HG02840 (cell line): ENCODE measurements at regions not wholly inside any gene's neighbourhood (a gene's known extent, or its start where the extent isn't known, plus 50 kb on each side); places are given as distances from the start of the nearest gene placed in this dataset.
A peak's percentile ranks its signal among the peaks of the same experiment; 100 is the strongest.
"Not testable (repeated sequence)": the region's sequence is repeated elsewhere in the genome, so short reads cannot be mapped to it uniquely, and the experiment has no call there.

Experiments
- ATAC-seq: cut with Tn5 transposase; IDR thresholded peaks from one replicate; pipeline ENCODE4 v1.9.1; 2021; ENCODE audit warnings: mild to moderate bottlenecking, moderate library complexity, moderate number of reproducible peaks; ENCODE audit not compliant: unreplicated experiment, low FRiP score

DNA sequence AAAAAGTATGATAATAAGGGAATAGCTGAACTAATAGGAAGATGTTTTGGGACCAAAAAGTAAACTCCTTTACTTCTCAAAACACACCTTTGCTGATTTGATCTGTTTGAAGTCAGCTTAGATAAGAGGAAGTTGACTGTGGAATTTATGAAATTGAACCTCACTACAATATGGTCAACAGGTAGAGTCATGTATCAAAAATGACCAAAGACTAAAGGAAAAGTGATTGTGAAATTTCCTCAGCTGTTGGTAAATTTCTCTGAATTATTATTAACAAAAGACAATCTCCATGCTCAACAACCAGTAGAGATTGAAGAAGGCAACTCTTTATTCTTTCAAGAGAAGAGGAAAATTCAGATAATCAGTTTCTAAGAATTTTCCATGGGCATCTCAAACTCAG is 826.5 kb downstream of the KCNA4 start:
- no peak for ATAC-seq

DNA sequence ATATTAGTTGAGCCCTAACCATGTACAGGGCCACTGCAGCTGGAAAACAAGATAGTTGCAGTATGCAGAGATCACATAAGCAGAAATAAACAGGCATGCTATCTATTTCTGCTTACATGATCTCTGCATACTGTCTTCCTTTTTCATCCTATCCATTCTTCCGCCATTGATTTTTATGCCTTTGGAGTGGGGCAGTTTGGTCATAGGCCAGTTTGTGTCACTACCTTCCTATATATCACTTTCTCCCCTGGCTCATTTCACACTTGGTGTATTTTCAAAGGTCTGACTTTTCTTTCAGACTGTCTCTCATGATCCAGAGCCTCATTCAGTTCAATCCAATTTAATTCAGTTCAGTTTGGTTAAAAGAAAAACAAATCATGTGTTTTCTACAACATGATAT is 829.6 kb downstream of the KCNA4 start:
- no peak for ATAC-seq

DNA sequence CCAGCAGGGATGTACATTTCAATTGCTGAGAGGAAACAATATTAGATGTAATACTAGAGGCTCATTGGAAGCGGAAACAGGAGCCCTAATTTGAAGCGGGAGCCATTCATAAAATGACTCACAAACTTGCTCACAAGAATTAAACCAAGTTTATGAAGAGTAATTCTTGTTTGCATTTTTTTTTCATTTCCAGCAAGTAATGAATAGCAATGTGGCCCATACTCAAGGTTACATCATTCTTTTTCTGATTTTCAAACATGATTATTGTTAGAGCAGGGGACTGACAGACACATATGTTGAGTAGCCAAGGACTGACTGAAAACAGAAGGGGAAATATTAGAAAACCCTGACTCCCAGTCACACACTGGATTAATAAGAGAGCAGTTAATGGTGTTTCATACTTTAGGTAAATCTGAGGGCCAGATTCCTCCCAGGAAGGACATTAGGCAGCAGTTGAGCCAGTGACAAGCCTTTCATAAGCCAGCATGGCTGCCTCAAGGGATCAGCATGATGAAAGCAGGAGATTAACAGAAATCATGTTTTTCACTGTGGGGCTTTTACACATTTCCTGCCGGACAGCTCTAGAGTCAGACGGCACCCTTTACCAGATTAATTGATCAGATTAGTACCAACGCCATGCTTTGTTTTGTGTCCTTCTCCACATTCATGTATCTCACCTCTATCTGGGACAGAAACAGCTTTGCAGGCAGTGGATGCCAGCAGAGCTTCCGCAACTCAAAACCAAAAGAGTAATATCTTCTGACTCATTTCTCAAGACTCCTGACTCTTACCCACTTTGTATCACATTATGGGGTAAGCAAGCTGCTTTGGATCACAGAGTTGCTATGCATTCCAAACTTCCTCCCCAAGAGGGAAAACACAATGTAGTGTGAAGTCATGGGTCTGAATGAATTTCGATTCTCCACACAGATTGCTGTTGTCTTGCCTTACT is 831.6 kb downstream of the KCNA4 start:
- no peak for ATAC-seq

DNA sequence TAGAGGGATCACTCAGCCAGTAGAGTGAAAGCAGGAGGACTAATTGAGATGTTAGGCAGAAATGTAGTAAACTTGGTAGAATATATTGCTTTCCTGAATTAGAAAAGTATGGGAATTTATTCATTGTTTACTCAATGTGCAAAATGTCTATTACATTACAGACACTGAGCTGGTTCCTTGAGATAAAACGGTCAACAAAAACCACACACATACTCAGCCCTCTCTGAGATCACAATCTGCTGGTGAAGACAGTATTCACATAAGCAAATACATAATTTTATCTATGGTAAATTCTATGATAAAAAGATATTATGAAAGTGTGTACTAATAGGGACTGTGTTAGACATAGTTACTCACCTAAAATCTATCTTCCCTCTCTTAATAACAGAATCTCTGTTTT is 833.5 kb downstream of the KCNA4 start:
- no peak for ATAC-seq

DNA sequence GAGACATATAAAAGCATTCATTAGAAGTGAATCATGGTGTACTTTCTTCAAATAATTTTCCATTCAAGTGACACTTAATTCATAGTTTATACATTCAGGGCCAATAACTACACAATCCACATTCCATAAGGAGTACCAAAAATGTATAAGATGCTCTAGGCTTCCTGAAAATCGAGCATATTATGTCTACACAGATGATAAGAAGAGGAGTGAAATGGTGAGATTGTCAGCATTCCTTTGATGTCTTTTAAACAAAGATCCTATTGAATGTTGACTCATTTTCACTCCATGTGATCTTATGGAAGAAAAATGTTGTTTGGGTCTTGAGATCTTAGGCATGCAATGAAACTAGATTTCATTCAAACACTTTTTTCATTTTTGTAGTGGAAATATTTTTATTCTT is 843.2 kb downstream of the KCNA4 start:
- ATAC-seq, result no peak

DNA sequence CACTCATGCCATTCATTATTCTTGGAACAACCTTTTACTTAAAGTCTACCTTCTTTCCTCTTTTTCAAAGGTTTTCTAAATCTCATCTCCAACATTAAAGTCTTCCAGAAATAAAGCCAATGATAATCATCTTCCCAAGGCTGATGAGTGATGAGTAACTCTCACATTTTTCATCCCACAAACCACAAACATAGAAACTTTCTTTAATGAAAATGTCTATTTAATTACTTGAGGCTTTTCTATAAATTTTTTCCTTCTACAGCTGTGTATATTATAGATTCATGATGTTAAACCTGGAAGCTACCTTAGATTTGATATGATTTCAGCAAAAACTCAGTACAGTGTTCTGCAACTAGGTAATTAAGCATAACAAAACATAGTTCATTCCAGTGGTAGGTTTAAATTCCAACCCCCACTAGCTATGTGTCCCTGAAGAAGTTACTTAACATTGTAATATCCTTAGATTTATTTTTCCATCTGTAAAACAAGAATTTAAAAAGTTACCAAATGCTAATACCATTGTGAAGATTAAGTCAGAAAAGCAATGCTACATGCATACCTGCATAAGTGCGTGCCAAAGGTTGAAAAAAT is 845.4 kb downstream of the KCNA4 start:
- no peak for ATAC-seq

DNA sequence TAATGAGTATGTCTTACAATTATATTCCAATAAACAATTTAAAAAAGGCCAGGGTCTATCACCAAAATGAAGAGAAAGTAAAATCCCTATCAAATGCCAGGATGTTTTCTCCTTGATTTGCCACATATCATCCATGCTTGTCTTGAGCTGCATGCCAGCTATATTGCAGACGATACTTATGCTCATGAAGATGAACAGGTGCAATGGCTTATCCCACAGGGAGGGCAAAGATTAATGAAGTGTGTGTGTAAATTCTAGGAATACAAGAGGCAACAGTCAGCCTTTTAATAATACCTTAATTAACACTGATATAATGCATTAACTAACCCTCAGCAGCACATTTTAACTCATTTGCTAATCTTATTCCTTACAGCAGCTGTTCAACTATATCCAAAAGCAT is 850.5 kb downstream of the KCNA4 start:
- no peak for ATAC-seq

DNA sequence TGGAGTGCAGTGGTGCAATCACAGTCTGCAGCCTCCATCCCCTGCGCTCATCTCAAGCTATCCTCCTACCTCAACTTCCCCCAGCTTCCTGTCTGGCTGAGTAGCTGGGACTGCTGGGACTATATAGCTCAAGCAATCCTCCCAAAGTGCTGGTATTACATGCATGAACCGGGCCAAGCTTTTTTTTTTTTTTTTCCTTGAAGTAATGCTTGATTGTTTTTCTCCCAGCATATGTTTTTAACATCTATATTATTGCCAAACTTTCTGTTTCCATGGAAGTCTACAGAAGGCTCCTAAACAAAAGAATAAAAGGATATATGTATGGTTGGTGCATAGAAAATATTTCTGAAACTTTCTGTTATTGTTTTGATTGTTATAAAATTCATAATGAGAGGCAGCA is 853.6 kb downstream of the KCNA4 start:
- ATAC-seq, result no peak

DNA sequence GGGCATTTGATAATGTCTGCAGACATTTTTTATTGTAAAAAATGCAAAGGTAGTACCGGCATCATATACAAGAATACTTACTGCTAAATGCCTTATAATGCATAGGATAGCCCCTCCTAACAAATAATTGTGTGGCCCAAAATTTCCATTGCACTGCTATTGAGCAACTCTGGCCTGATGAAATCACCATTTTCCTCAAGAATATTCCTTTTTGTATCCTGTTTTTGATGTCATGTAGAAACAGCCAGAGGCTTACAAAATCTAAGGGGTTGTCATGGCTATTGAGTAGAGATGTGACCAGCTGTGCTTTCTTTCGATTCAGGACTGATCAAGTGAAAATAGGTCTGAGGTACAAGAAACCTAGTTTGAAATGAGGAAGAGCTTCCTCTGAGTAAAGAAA is 854.3 kb downstream of the KCNA4 start:
- ATAC-seq, result no peak

DNA sequence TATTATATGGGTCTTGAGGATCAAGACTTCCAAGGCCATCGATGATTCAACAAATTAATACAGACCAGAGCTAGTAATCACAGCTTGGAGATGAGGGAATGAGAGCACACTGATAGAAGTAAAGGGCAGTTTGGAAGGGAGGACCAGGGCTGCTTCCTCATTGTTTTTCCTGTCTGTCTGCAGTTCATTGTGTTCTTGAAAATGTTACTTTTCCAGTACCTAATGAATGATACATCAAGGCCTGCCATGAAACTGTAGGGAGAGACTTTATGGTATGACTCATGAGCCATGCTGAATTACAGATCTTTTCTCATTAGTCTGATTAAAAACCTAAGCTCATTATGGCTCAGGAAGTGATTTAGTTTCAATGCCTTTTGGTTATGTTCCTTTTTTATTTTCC is 855.6 kb downstream of the KCNA4 start:
- ATAC-seq, result no peak

DNA sequence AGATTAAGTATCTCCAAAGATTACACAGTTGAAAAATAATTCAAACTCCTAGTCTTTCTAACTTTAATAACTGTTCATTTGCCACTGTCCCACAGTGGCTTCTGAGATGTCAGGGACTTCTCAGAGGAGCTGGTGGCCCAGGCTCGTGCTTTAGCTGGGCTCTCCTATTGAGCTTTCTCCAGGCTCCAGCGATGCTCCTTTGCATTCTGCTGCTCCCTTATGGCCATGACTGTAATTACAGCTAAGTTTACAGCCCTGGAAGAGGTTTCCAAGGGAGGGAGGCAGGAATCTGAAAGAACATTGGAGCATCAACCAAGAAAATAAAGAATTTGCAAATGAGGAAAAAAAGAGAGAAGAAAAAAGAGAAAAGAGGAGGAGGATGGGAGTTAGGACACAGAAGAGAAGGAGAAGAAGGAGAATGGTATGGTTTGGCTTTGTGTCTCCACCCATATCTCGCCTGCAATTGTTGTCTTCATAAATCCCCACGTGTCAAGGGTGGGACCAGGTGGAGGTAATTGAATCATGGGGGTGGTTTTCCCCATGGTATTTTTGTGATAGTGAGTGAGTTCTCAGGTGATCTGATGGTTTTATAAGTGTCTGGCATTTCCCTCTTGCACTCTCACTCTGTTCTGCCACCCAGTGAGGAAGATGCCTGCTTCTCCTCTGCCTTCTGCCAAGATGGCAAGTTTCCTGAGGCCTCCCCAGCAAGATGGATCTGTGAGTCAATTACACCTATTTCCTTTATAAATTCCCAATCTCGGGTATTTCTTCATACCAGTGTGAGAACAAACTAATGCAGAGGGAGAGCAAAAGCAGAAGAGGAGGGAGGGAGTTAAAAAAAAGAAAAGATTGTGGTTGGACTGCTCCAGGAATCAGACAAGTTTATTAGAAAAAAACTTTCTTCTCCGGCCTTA is 857.0 kb downstream of the KCNA4 start:
- ATAC-seq, result peak; percentile 71

DNA sequence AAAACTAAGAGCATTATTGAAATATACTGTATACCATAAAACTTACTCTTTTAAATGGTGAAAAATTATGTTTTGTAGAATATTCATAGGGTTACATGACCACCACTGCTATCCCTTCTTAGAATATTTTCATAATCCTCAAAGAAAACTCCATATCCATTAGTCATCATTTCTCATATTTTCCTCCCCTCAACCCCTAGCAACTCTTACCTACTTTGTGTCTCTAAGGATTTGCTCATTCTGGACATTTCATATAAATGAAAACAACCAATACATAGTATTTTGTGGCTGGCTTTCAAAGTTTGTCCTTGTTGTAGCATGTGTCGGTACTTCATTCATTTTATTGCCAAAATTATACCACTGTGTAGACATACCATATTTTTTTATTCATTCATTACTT is 863.8 kb downstream of the KCNA4 start:
- no peak for ATAC-seq

DNA sequence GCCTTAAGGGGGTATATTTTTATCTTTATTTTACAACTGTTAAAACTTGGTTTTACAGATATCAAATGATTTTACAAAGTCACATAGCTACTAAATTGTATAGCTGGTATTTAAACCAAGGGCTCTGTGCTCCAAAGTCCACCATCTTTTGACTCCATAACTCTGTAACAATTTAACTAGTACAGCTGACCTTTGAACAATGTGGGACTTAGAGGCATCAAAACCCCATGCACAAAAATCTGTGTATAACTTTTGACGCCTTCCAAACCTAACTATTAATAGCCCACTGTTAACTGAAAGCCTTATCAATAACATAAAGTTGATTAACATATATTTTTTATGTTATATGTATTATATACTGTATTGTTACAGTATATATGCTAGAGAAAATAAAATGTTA is 874.3 kb downstream of the KCNA4 start:
- ATAC-seq, result not testable (repeated sequence)

DNA sequence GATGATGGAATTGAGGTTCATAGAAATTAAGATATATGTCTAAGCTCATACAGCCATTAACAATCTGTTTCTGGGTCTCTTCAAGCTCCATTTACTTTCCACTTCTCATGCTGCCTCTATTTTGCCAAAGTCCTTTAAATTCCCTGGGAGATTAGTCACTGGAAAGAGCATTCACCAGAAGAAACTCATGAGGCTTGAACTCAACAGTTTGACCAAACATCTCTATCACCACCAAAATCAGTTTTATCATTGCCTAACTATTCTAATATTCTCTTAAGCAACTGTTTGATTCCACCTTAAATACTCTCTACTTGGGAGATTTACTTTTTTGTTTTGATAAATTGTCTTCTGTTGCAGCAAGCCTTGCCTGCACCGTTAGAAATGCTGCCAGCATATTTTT is 881.3 kb downstream of the KCNA4 start:
- ATAC-seq, result no peak

DNA sequence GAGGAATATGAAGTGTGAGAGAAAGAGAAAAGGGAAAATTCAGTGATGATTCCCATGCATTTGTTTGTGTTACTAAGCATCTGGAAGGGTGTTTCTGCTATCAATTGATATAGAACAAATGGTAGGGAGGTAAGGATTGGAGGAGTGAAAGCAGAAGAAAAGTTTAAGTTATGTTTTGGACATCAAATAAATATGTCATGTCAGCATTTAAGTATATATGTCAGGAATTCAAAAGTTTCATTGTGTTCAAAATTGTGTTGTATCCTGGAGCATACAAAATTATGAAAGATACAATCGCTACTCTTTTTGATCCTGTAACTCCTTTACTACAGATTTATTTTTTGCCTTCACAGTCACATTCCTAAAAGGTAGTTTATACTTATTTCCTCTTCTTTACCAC is 885.8 kb downstream of the KCNA4 start:
- no peak for ATAC-seq

DNA sequence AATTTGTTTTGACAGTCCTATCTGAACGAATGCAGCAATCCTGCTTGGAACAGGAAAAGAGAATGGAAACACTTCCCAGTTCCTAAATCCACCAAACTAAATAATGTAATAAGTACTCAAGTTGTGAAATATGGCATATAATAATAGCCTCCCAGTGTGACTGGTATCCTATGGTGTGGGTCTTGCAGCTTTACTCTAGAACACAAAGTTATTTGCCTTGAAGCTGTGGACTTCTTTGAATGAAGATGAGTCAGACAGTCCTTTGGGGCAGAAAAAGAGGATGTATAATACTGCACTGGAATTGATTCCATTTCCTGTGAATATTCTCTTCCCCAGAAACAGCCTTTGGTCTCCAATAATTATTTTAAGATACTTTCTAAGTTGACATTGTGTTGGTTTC is 887.0 kb downstream of the KCNA4 start:
- ATAC-seq, result no peak

DNA sequence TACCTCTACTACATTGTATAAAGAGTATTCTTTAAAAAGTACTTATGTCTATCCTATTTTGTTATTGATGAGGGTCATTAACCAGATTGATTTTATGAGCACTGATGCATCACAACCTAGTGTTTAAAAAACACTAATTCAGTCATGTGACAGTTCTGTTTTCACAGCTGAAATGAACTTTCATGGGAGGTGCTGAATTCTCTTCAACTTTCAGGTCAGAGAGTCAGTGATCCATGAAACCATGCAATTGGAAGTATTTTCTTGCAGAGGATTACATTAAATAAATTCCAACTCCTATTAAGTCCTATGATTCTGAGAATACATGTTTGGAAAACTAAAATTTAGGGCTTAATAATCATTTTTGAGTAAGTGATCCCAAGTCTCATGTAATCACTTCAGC is 889.4 kb downstream of the KCNA4 start:
- no peak for ATAC-seq

DNA sequence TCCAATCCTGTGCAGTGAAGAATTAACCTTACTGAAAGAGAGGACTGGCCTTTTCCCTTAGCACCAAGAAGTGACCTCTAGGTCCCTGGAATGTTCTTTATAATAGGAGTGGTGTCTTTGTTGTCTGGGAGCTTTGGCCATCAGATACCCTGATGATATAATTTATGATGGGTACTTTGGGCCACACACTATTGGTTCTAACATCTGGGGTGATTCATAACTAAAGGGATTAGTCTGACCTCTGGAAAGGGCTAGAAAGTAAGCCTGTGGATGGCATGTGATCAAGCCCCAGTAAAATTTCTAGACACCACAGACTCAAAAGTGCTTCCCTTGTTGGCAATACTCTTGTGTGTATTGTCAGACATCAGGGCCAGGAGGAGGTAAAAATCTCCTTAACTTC is 891.2 kb downstream of the KCNA4 start:
- ATAC-seq, result no peak

DNA sequence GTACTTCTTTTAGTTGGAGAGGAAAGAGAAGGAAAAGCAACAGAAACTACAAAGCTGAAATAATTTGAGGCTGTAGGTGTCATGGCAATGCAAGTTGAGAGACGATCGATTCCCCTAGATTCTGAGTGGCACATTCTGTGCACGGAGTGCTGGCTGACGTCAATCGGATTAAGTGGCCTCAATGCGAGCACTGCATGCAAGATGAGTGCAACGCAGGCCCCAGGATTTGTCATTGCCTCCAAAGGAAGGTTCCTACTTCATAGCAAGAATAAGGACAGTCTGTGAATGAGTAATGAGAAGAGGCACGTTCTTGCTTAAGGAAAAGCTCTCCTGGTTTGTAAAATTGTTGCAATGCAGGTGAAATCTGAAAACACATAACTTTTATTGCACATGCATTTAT is 892.4 kb downstream of the KCNA4 start:
- ATAC-seq, result no peak

DNA sequence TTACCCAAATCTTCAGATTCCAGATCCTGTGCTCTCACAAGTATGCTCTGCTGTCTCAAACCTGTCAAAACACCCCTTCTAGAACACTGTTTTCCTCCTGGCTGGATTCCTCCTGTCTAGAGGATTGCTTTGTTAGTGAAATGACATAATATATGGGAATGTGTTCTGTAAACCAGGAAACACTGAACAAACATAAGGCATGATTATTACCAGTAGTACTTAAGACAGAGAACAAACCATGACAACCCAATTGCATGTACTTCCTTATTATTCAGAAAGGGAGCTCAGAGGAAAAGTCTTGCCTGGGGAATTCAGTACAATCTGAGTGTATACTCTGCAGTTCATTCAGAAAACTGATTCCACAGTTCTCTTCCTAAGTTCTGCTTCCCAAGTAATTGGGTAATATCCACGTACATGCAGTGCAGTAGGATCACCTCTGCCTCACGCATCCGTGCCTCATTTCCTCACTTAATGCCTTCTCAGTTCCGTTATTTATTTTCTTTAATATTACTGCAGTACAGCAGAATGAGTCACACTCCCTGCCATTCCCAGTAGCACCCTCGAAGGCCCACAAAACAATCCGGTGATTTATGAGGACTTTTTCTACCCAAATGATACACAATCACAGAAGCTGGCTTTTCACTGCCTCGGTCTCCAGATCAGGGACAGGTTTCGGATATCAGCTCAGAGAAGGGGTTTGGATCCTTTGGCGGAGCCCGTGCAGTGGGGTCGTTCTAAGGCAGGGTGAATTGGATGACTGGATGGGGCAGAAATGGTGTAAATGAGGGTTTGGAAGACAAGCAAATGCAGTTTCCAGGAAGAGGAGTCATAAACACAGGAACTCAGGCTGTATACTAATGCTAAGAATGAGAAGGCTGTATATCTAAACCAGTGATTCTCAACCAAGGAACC is 896.9 kb downstream of the KCNA4 start:
- no peak for ATAC-seq
